Caco-2 (cell line): ENCODE measurements at regions not wholly inside any gene's neighbourhood (a gene's known extent, or its start where the extent isn't known, plus 50 kb on each side); places are given as distances from the start of the nearest gene placed in this dataset.

ENCODE experiments used
- BruUV-seq: library from RNA; stranded (reverse); fragments of 400-500 nt; replicated peaks from 2 replicates; lab custom pipeline; 2021; lab: Mats Ljungman, UMichigan
- CTCF ChIA-PET: fragments of 300-600 bp; sonication (Branson Sonifier 250); formaldehyde crosslinking; loops from one replicate; lab custom pipeline; 2022; ENCODE audit warnings: antibody characterized with exemption; lab: Charles Lee
- POLR2A ChIA-PET: fragments of 300-600 bp; sonication (Branson Sonifier 250); formaldehyde crosslinking; loops from one replicate; lab custom pipeline; 2022; ENCODE audit warnings: antibody characterized with exemption; lab: Charles Lee
- DNase-seq, 2 experiments: peaks; one replicate each; pipeline versions ENCODE4 v3.0.0 to v3.0.0-alpha.2; 2020 to 2022
- H3K27me3 ChIP-seq: replicated peaks from 2 replicates; pipeline ENCODE4 v1.6.0; 2011; ENCODE audit warnings: low read length; ENCODE audit not compliant: control insufficient read depth, insufficient read depth
- H3K36me3 ChIP-seq: 2 replicates; pipeline ENCODE4 v1.5.1; 2011; ENCODE audit warnings: low read length; ENCODE audit not compliant: control insufficient read depth, insufficient read depth
- H3K4me1 ChIP-seq: fragments of 250-450 bp; sonication (Bioruptor Pico); 2 replicates; pipeline ENCODE4 v1.5.1; 2020; ENCODE audit warnings: mild to moderate bottlenecking
- H3K4me3 ChIP-seq: 2 replicates; pipeline ENCODE4 v1.5.1; 2011; ENCODE audit warnings: low read depth, mild to moderate bottlenecking, control low read depth, low read length
- H3K9me3 ChIP-seq: fragments of 250-450 bp; sonication (Bioruptor Pico); 2 replicates; pipeline ENCODE4 v1.5.1; 2020; ENCODE audit warnings: mild to moderate bottlenecking, moderate library complexity
- H3K27ac Mint-ChIP-seq: one replicate; pipeline ENCODE4 v1.8.0; 2022; ENCODE audit warnings: mixed read lengths; ENCODE audit not compliant: unreplicated experiment
- H3K27me3 Mint-ChIP-seq: one replicate; pipeline ENCODE4 v1.8.0; 2022; ENCODE audit warnings: mixed read lengths; ENCODE audit not compliant: insufficient read depth, unreplicated experiment
- H3K36me3 Mint-ChIP-seq: one replicate; pipeline ENCODE4 v1.8.0; 2022; ENCODE audit warnings: mild to moderate bottlenecking, mixed read lengths; ENCODE audit not compliant: insufficient read depth, unreplicated experiment
- H3K4me1 Mint-ChIP-seq: one replicate; pipeline ENCODE4 v1.8.0; 2022; ENCODE audit warnings: low read depth, mixed read lengths; ENCODE audit not compliant: unreplicated experiment
- H3K4me3 Mint-ChIP-seq: one replicate; pipeline ENCODE4 v1.8.0; 2022; ENCODE audit warnings: mild to moderate bottlenecking, moderate library complexity, mixed read lengths; ENCODE audit not compliant: unreplicated experiment
- H3K9me3 Mint-ChIP-seq: one replicate; pipeline ENCODE4 v1.8.0; 2022; ENCODE audit warnings: mixed read lengths; ENCODE audit not compliant: unreplicated experiment
- intact Hi-C: fragments of 100-400 bp; cut with micrococcal nuclease; formaldehyde crosslinking; loops from one replicate; pipeline ENCODE4 v1.10.0; 2022; ENCODE audit not compliant: unreplicated experiment
- TF ChIP-seq, protein P1 (sequence below), 2 experiments: fragments of 200-600 bp in 1 of 2; IDR thresholded peaks; 1 replicate in 1 of 2; 2 replicates in 1 of 2; pipeline versions ENCODE4 v1.5.1 to v1.8.0; 2011 to 2022; ENCODE audit warnings: antibody characterized with exemption in 1 of 2, control low read depth in 1 of 2, inconsistent platforms in 1 of 2, low read depth in 1 of 2, low read length in 1 of 2, mild to moderate bottlenecking in 1 of 2, moderate library complexity in 1 of 2; ENCODE audit not compliant: insufficient read depth in 1 of 2, severe bottlenecking in 1 of 2, unreplicated experiment in 1 of 2

GRCh38 chr18:65988972-65989371 is 238.2 kb downstream of the CDH7 start:
- DNase-seq: no peak
- H3K27me3 Mint-ChIP-seq: no peaks in the 10 kb centered on the region
- Histone ChIP-seq H3K27me3 (no peaks in the 10 kb centered on the region), H3K36me3 (no peaks in the 10 kb centered on the region), H3K4me3 (no peak overlapping the region), H3K4me1 (no peaks in the 10 kb centered on the region), H3K9me3 (no peaks in the 10 kb centered on the region)
- CTCF ChIA-PET: no interaction called here
- POLR2A ChIA-PET: no interaction called here
- no peaks in the 10 kb centered on the region for H3K36me3 Mint-ChIP-seq
- no peak overlapping the region for H3K27ac Mint-ChIP-seq
- no peaks in the 10 kb centered on the region for H3K4me1 Mint-ChIP-seq
- no TSS peak for BruUV-seq
- TF ChIP-seq, protein P1, sequence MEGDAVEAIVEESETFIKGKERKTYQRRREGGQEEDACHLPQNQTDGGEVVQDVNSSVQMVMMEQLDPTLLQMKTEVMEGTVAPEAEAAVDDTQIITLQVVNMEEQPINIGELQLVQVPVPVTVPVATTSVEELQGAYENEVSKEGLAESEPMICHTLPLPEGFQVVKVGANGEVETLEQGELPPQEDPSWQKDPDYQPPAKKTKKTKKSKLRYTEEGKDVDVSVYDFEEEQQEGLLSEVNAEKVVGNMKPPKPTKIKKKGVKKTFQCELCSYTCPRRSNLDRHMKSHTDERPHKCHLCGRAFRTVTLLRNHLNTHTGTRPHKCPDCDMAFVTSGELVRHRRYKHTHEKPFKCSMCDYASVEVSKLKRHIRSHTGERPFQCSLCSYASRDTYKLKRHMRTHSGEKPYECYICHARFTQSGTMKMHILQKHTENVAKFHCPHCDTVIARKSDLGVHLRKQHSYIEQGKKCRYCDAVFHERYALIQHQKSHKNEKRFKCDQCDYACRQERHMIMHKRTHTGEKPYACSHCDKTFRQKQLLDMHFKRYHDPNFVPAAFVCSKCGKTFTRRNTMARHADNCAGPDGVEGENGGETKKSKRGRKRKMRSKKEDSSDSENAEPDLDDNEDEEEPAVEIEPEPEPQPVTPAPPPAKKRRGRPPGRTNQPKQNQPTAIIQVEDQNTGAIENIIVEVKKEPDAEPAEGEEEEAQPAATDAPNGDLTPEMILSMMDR (IDR thresholded peaks at IDR 0.05; ENCODE audit: insufficient read depth in 1 of 2, low read depth in 1 of 2, low read length in 1 of 2, severe bottlenecking in 1 of 2, unreplicated experiment in 1 of 2): no peak
- H3K9me3 Mint-ChIP-seq: no peaks in the 10 kb centered on the region
- H3K4me3 Mint-ChIP-seq: no peak overlapping the region
- intact Hi-C loops: no loop called here

GRCh38 chr18:65988386-65988785 is 237.6 kb downstream of the CDH7 start:
- intact Hi-C loops: no loop called here
- TF ChIP-seq, protein P1 (IDR thresholded peaks at IDR 0.05; ENCODE audit: insufficient read depth in 1 of 2, low read depth in 1 of 2, low read length in 1 of 2, severe bottlenecking in 1 of 2, unreplicated experiment in 1 of 2): no peak
- Mint-ChIP-seq H3K27ac (no peak overlapping the region), H3K36me3 (no peaks in the 10 kb centered on the region), H3K27me3 (no peaks in the 10 kb centered on the region), H3K4me1 (no peaks in the 10 kb centered on the region), H3K9me3 (no peaks in the 10 kb centered on the region), H3K4me3 (no peak overlapping the region)
- ChIA-PET CTCF (no interaction called here), POLR2A (no interaction called here)
- Histone ChIP-seq H3K36me3 (no peaks in the 10 kb centered on the region), H3K9me3 (no peaks in the 10 kb centered on the region), H3K27me3 (no peaks in the 10 kb centered on the region), H3K4me1 (no peaks in the 10 kb centered on the region), H3K4me3 (no peak overlapping the region)
- DNase-seq: no peak
- no TSS peak for BruUV-seq

GRCh38 chr18:65983750-65984149 is 232.9 kb downstream of the CDH7 start:
- ChIA-PET CTCF (no interaction called here), POLR2A (no interaction called here)
- Mint-ChIP-seq H3K36me3 (no peaks in the 10 kb centered on the region), H3K27ac (no peak overlapping the region), H3K9me3 (peaks cover 7% of the 10 kb centered on the region), H3K27me3 (no peaks in the 10 kb centered on the region), H3K4me3 (no peak overlapping the region), H3K4me1 (no peaks in the 10 kb centered on the region)
- Histone ChIP-seq H3K4me1 (no peaks in the 10 kb centered on the region), H3K36me3 (no peaks in the 10 kb centered on the region), H3K9me3 (no peaks in the 10 kb centered on the region), H3K27me3 (no peaks in the 10 kb centered on the region), H3K4me3 (no peak overlapping the region)
- no TSS peak for BruUV-seq
- intact Hi-C loops: loop anchor here (1.0 kb wide), 1 partner anchor 513 kb away; no protein-coding TSS in a partner anchor
- no peak for DNase-seq
- TF ChIP-seq, protein P1 (IDR thresholded peaks at IDR 0.05; ENCODE audit: insufficient read depth in 1 of 2, low read depth in 1 of 2, low read length in 1 of 2, severe bottlenecking in 1 of 2, unreplicated experiment in 1 of 2): no peak
